Stimulated activated memory B cell treated with anti-CD40 and anti-IgM and Interleukin-4, amounts not matched to agents 10 μg/mL and 1 μg/mL and 100 μg/mL, for 72 hours (primary cell): ENCODE measurements at regions not wholly inside any gene's neighbourhood (a gene's known extent, or its start where the extent isn't known, plus 50 kb on each side); places are given as distances from the start of the nearest gene placed in this dataset.

Experiments
- ATAC-seq: fragments of 150-1000 bp; cut with Tn5 transposase; 2 replicates; pipeline ENCODE4 v1.10.0; 2021
- H3K27ac Mint-ChIP-seq: one replicate; pipeline ENCODE4 v1.8.0; 2022; ENCODE audit warnings: mild to moderate bottlenecking, mixed read lengths
- H3K27me3 Mint-ChIP-seq: one replicate; pipeline ENCODE4 v1.8.0; 2022; ENCODE audit warnings: mixed read lengths
- H3K36me3 Mint-ChIP-seq: one replicate; pipeline ENCODE4 v1.8.0; 2022; ENCODE audit warnings: mixed read lengths
- H3K4me1 Mint-ChIP-seq: one replicate; pipeline ENCODE4 v1.8.0; 2022; ENCODE audit warnings: mixed read lengths
- H3K4me3 Mint-ChIP-seq: one replicate; pipeline ENCODE4 v1.8.0; 2022; ENCODE audit warnings: mild to moderate bottlenecking, moderate library complexity, mixed read lengths
- H3K9me3 Mint-ChIP-seq: one replicate; pipeline ENCODE4 v1.8.0; 2022; ENCODE audit warnings: mixed read lengths

GRCh38 chr3:30488070-30488756 is 118.2 kb upstream of the TGFBR2 start:
- peaks cover 16% of the 10 kb centered on the region for H3K4me1 Mint-ChIP-seq
- H3K4me3 Mint-ChIP-seq: no peak overlapping the region
- peaks cover 13% of the 10 kb centered on the region for H3K36me3 Mint-ChIP-seq
- H3K9me3 Mint-ChIP-seq: peaks cover 9% of the 10 kb centered on the region
- ATAC-seq: no peak
- no peak overlapping the region for H3K27ac Mint-ChIP-seq
- H3K27me3 Mint-ChIP-seq: no peaks in the 10 kb centered on the region

GRCh38 chr3:30492322-30493192 is 113.8 kb upstream of the TGFBR2 start:
- H3K9me3 Mint-ChIP-seq: peaks cover 9% of the 10 kb centered on the region
- ATAC-seq: no peak
- peak overlapping the region; percentile 22 for H3K27ac Mint-ChIP-seq
- H3K4me3 Mint-ChIP-seq: no peak overlapping the region
- H3K27me3 Mint-ChIP-seq: no peaks in the 10 kb centered on the region
- peaks cover 37% of the 10 kb centered on the region for H3K4me1 Mint-ChIP-seq
- peaks cover 13% of the 10 kb centered on the region for H3K36me3 Mint-ChIP-seq

GRCh38 chr3:30493911-30494311 is 112.5 kb upstream of the TGFBR2 start:
- Mint-ChIP-seq H3K36me3 (peaks cover 7% of the 10 kb centered on the region), H3K27me3 (no peaks in the 10 kb centered on the region), H3K4me3 (no peak overlapping the region), H3K4me1 (peaks cover 43% of the 10 kb centered on the region), H3K27ac (peak overlapping the region; percentile 72), H3K9me3 (peaks cover 5% of the 10 kb centered on the region)
- ATAC-seq: no peak

GRCh38 chr3:30495172-30496065 is 111.0 kb upstream of the TGFBR2 start:
- no peak for ATAC-seq
- H3K4me3 Mint-ChIP-seq: no peak overlapping the region
- H3K27ac Mint-ChIP-seq: peak overlapping the region; percentile 72
- H3K27me3 Mint-ChIP-seq: no peaks in the 10 kb centered on the region
- H3K4me1 Mint-ChIP-seq: peaks cover 58% of the 10 kb centered on the region
- H3K9me3 Mint-ChIP-seq: no peaks in the 10 kb centered on the region
- H3K36me3 Mint-ChIP-seq: no peaks in the 10 kb centered on the region

- peak overlapping the region; percentile 72 for H3K27ac Mint-ChIP-seq
Observed at GRCh38 chr3:30496066-30496966, 110.1 kb upstream of the TGFBR2 start.

GRCh38 chr3:30498587-30498967 is 107.8 kb upstream of the TGFBR2 start:
- H3K27me3 Mint-ChIP-seq: no peaks in the 10 kb centered on the region
- H3K4me3 Mint-ChIP-seq: no peak overlapping the region
- H3K36me3 Mint-ChIP-seq: no peaks in the 10 kb centered on the region
- no peak for ATAC-seq
- H3K4me1 Mint-ChIP-seq: peaks cover 77% of the 10 kb centered on the region
- H3K27ac Mint-ChIP-seq: peak overlapping the region; percentile 93
- H3K9me3 Mint-ChIP-seq: no peaks in the 10 kb centered on the region

More at GRCh38 chr3:30496066-30496966, 110.1 kb upstream of the TGFBR2 start:
- Mint-ChIP-seq H3K27me3 (no peaks in the 10 kb centered on the region), H3K4me3 (no peak overlapping the region), H3K9me3 (no peaks in the 10 kb centered on the region), H3K4me1 (peaks cover 67% of the 10 kb centered on the region), H3K36me3 (no peaks in the 10 kb centered on the region)
- ATAC-seq: no peak

GRCh38 chr3:30500666-30501399 is 105.6 kb upstream of the TGFBR2 start:
- peak; percentile 86 for ATAC-seq
- Mint-ChIP-seq H3K27me3 (no peaks in the 10 kb centered on the region), H3K27ac (peak overlapping the region; percentile 93), H3K4me3 (peak overlapping the region; percentile 64), H3K4me1 (peaks cover 66% of the 10 kb centered on the region), H3K9me3 (no peaks in the 10 kb centered on the region), H3K36me3 (no peaks in the 10 kb centered on the region)

- Mint-ChIP-seq H3K4me1 (peaks cover 63% of the 10 kb centered on the region), H3K27me3 (no peaks in the 10 kb centered on the region), H3K27ac (peak overlapping the region; percentile 93), H3K9me3 (no peaks in the 10 kb centered on the region), H3K4me3 (no peak overlapping the region), H3K36me3 (no peaks in the 10 kb centered on the region)
- no peak for ATAC-seq
Observed at GRCh38 chr3:30501526-30501925, 104.9 kb upstream of the TGFBR2 start.

GRCh38 chr3:30502051-30502741 is 104.2 kb upstream of the TGFBR2 start:
- no peaks in the 10 kb centered on the region for H3K27me3 Mint-ChIP-seq
- peaks cover 63% of the 10 kb centered on the region for H3K4me1 Mint-ChIP-seq
- ATAC-seq: no peak
- peak overlapping the region; percentile 93 for H3K27ac Mint-ChIP-seq
- H3K36me3 Mint-ChIP-seq: no peaks in the 10 kb centered on the region
- no peaks in the 10 kb centered on the region for H3K9me3 Mint-ChIP-seq
- no peak overlapping the region for H3K4me3 Mint-ChIP-seq

- no peaks in the 10 kb centered on the region for H3K36me3 Mint-ChIP-seq
- no peaks in the 10 kb centered on the region for H3K27me3 Mint-ChIP-seq
- H3K4me3 Mint-ChIP-seq: peak overlapping the region; percentile 60
- H3K4me1 Mint-ChIP-seq: peaks cover 63% of the 10 kb centered on the region
- no peaks in the 10 kb centered on the region for H3K9me3 Mint-ChIP-seq
- peak; percentile 84 for ATAC-seq
- H3K27ac Mint-ChIP-seq: peak overlapping the region; percentile 93
Observed at GRCh38 chr3:30502742-30503073, 103.7 kb upstream of the TGFBR2 start.

- peak overlapping the region; percentile 60 for H3K4me3 Mint-ChIP-seq
- no peaks in the 10 kb centered on the region for H3K9me3 Mint-ChIP-seq
- peak overlapping the region; percentile 93 for H3K27ac Mint-ChIP-seq
- ATAC-seq: peak; percentile 46
- no peaks in the 10 kb centered on the region for H3K27me3 Mint-ChIP-seq
- H3K4me1 Mint-ChIP-seq: peaks cover 68% of the 10 kb centered on the region
- H3K36me3 Mint-ChIP-seq: no peaks in the 10 kb centered on the region
Observed at GRCh38 chr3:30503446-30503845, 103.0 kb upstream of the TGFBR2 start.

- no peaks in the 10 kb centered on the region for H3K36me3 Mint-ChIP-seq
- H3K27ac Mint-ChIP-seq: peak overlapping the region; percentile 93
- peaks cover 59% of the 10 kb centered on the region for H3K4me1 Mint-ChIP-seq
- H3K9me3 Mint-ChIP-seq: no peaks in the 10 kb centered on the region
- ATAC-seq: no peak
- H3K4me3 Mint-ChIP-seq: no peak overlapping the region
- no peaks in the 10 kb centered on the region for H3K27me3 Mint-ChIP-seq
Observed at GRCh38 chr3:30504939-30505338, 101.5 kb upstream of the TGFBR2 start.

- H3K27ac Mint-ChIP-seq: peak overlapping the region; percentile 93
- no peaks in the 10 kb centered on the region for H3K27me3 Mint-ChIP-seq
- H3K9me3 Mint-ChIP-seq: no peaks in the 10 kb centered on the region
- no peak for ATAC-seq
- peaks cover 50% of the 10 kb centered on the region for H3K4me1 Mint-ChIP-seq
- no peaks in the 10 kb centered on the region for H3K36me3 Mint-ChIP-seq
- no peak overlapping the region for H3K4me3 Mint-ChIP-seq
Observed at GRCh38 chr3:30505866-30506520, 100.4 kb upstream of the TGFBR2 start.
